ENCODE measurements at regions not wholly inside any gene's neighbourhood (a gene's known extent, or its start where the extent isn't known, plus 50 kb on each side); places are given as distances from the start of the nearest gene placed in this dataset.
"Not testable (repeated sequence)": the region's sequence is repeated elsewhere in the genome, so short reads cannot be mapped to it uniquely, and the experiment has no call there.

- intact Hi-C loops (cut with micrococcal nuclease): no loop called here
- no peak overlapping the region for H3K4me3 ChIP-seq
Measured at GRCh38 chr6:137552809-137553208, 58.6 kb upstream of the OLIG3 start.

DNA sequence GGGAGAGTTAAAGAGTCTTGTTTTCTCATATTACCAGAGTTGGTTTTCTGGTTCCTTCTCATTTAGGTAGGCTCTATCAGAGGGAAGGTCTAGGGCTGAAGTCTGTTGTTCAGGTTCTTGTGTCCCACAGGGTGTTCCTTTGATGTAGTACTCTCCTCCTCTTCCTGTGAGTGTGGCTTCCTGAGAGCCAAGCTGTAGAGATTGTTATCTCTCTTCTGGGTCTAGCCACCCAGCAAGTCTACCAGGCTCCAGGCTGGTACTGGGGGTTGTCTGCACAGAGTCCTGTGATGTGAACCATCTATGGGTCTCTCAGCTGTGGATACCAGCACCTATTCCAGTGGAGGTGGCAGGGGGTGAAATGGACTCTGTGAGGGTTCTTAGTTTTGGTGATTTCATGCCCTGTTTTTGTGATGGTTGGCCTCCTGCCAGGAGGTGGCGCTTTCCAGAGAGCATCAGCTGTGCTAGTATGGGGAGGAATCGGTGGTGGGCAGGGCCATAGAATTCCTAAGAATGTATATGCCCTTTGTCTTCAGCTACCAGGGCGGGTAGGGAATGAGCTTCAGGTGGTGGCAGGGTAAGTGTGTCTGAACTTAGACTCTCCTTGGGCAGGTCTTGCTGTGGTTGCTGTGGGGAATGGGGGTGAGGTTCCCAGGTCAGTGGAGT lies 65.5 kb upstream of the OLIG3 start:
- H3K27ac ChIP-seq (replicated peaks); H3K36me3 ChIP-seq; H3K4me3 ChIP-seq; H3K4me1 ChIP-seq; DNase-seq; intact Hi-C loops (cut with micrococcal nuclease): not testable (repeated sequence)
- Histone ChIP-seq H3K27me3 (ENCODE audit: low read depth) (peaks cover 35% of the 10 kb centered on the region), H3K9me3 (replicated peaks) (peaks cover 13% of the 10 kb centered on the region)

More at GRCh38 chr6:137552809-137553208, 58.6 kb upstream of the OLIG3 start:
- H3K27me3 ChIP-seq (ENCODE audit: low read depth): peaks cover 27% of the 10 kb centered on the region
- H3K27ac ChIP-seq (replicated peaks): no peak overlapping the region
- TF ChIP-seq CTCF (IDR thresholded peaks at IDR 0.05; ENCODE audit: borderline replicate concordance): no peak
- no peaks in the 10 kb centered on the region for H3K4me1 ChIP-seq
- H3K36me3 ChIP-seq: no peaks in the 10 kb centered on the region
- H3K9me3 ChIP-seq (replicated peaks): no peaks in the 10 kb centered on the region
- DNase-seq: no peak

DNA sequence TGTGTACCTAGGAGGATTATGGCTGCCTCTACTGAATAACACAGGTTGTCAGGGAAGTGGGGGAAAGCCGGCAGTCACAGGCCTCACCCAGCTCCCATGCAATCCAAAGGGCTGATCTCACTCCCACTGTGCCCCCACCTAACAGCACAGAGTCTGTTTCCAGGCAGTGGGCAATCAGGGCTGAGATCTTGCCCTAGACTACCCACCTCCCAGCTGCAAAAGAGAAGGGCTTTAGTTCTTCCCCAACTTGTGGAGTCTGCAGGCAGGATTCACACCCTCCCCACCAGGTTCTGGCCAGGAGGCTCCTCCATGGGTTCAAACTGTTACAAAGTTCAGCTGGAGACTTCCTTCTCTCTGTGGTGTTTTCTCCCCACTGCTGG lies 66.0 kb upstream of the OLIG3 start:
- Histone ChIP-seq H3K27me3 (ENCODE audit: low read depth) (peaks cover 35% of the 10 kb centered on the region), H3K4me1 (no peaks in the 10 kb centered on the region), H3K4me3 (no peak overlapping the region), H3K27ac (replicated peaks) (no peak overlapping the region), H3K9me3 (replicated peaks) (peaks cover 15% of the 10 kb centered on the region), H3K36me3 (no peaks in the 10 kb centered on the region)
- no peak for TF ChIP-seq CTCF (IDR thresholded peaks at IDR 0.05; ENCODE audit: borderline replicate concordance)
- intact Hi-C loops (cut with micrococcal nuclease): no loop called here
- DNase-seq: no peak

- DNase-seq: no peak
- peaks cover 20% of the 10 kb centered on the region for H3K27me3 ChIP-seq (ENCODE audit: low read depth)
- no peak overlapping the region for H3K4me3 ChIP-seq
- H3K36me3 ChIP-seq: no peaks in the 10 kb centered on the region
- no peak overlapping the region for H3K27ac ChIP-seq (replicated peaks)
- no peaks in the 10 kb centered on the region for H3K4me1 ChIP-seq
- H3K9me3 ChIP-seq (replicated peaks): peaks cover 14% of the 10 kb centered on the region
- no peak for TF ChIP-seq CTCF (IDR thresholded peaks at IDR 0.05; ENCODE audit: borderline replicate concordance)
- intact Hi-C loops (cut with micrococcal nuclease): no loop called here
Measured at GRCh38 chr6:137568067-137568466, 73.9 kb upstream of the OLIG3 start.

DNA sequence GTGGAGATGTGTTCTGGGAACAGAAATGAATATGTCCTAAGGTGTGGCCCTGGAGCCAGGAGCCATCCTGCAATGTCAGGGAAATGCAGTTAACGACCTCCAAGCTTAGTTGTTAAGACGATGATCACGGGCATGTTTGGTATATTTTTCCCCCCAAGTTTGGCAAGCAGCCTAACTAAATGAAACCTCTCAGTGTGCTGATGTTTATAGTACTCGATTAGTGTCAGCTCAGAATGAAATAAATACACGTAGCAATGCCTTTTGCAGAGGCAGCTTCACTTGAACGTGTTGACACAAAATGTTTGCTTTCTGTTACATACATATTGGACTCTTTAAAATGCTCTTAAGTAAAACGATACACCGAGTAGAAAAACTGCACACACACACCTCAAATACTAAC lies 76.2 kb upstream of the OLIG3 start:
- intact Hi-C loops (cut with micrococcal nuclease): no loop called here
- DNase-seq: no peak
- Histone ChIP-seq H3K9me3 (replicated peaks) (no peaks in the 10 kb centered on the region), H3K27me3 (ENCODE audit: low read depth) (peaks cover 39% of the 10 kb centered on the region), H3K27ac (replicated peaks) (no peak overlapping the region), H3K4me3 (no peak overlapping the region), H3K4me1 (no peaks in the 10 kb centered on the region), H3K36me3 (no peaks in the 10 kb centered on the region)
- TF ChIP-seq CTCF (IDR thresholded peaks at IDR 0.05; ENCODE audit: borderline replicate concordance): no peak

GRCh38 chr6:137571854-137572253 lies 77.7 kb upstream of the OLIG3 start:
- Histone ChIP-seq H3K4me3 (no peak overlapping the region), H3K4me1 (no peaks in the 10 kb centered on the region), H3K27me3 (ENCODE audit: low read depth) (peaks cover 38% of the 10 kb centered on the region), H3K9me3 (replicated peaks) (no peaks in the 10 kb centered on the region), H3K36me3 (no peaks in the 10 kb centered on the region), H3K27ac (replicated peaks) (no peak overlapping the region)
- intact Hi-C loops (cut with micrococcal nuclease): no loop called here
- DNase-seq: no peak
- TF ChIP-seq CTCF (IDR thresholded peaks at IDR 0.05; ENCODE audit: borderline replicate concordance): peak; percentile 53

All from left ventricle myocardium inferior (tissue), 1 donor.